HCT116 (cell line): ENCODE measurements at regions not wholly inside any gene's neighbourhood (a gene's known extent, or its start where the extent isn't known, plus 50 kb on each side); places are given as distances from the start of the nearest gene placed in this dataset.

Experiments
- ATAC-seq: fragments of 200-7000 bp; cut with Tn5 transposase; 2 replicates; pipeline ENCODE4 v1.9.1; 2020; ENCODE audit warnings: mild to moderate bottlenecking, moderate library complexity
- BruUV-seq: library from RNA; stranded (reverse); fragments of 400-500 nt; replicated peaks from 2 replicates; lab custom pipeline; 2021; lab: Mats Ljungman, UMichigan
- CTCF ChIA-PET: fragments of 300-600 bp; sonication (Branson Sonifier 250); formaldehyde crosslinking; loops from one replicate; lab custom pipeline; 2021; ENCODE audit warnings: antibody characterized with exemption; lab: Charles Lee
- POLR2A ChIA-PET: fragments of 300-600, 350-600 bp; sonication (Branson Sonifier 250); formaldehyde crosslinking; loops from one replicate; lab custom pipeline; 2021; ENCODE audit warnings: antibody characterized with exemption; lab: Charles Lee
- RAD21 ChIA-PET, 2 experiments: fragments of 300-600 bp; sonication (Branson Sonifier 250); formaldehyde crosslinking; loops; one replicate each; lab custom pipeline; 2023; ENCODE audit warnings: low total read pairs in 2 of 2; ENCODE audit not compliant: uncharacterized antibody in 2 of 2, unreplicated experiment in 2 of 2, low non-redundant PET in 1 of 2; lab: Charles Lee
- DNase-seq: peaks from one replicate; pipeline ENCODE4 v3.0.0-alpha.2; 2010; ENCODE audit warnings: low read depth, low spot score
- H2AFZ ChIP-seq: fragments of 200-600 bp; shearing (Covaris generic), sonication (generic); 2 replicates; pipeline ENCODE4 v1.6.1; 2017; ENCODE audit warnings: low read depth, mixed run types, mixed read lengths, antibody characterized with exemption, low read length; ENCODE audit not compliant: poor library complexity, severe bottlenecking
- H3K27ac ChIP-seq: 2 replicates; pipeline ENCODE4 v1.5.1; 2012; ENCODE audit warnings: low read depth, low read length
- H3K27me3 ChIP-seq: fragments of 200-600 bp; sonication (generic); 2 replicates; pipeline ENCODE4 v1.6.1; 2016; ENCODE audit warnings: mixed run types, low read length, mixed read lengths; ENCODE audit not compliant: insufficient read depth
- H3K36me3 ChIP-seq, 2 experiments: fragments of 200-500 bp in 1 of 2; fragments of 200-600 bp in 1 of 2; sonication (Bioruptor generic) in 1 of 2; sonication (generic) in 1 of 2; 2 replicates each; pipeline versions ENCODE4 v1.5.1 to v1.6.1; 2014 to 2016; ENCODE audit warnings: low read length in 2 of 2, inconsistent platforms in 1 of 2, mixed read lengths in 1 of 2, mixed run types in 1 of 2; ENCODE audit not compliant: insufficient read depth in 2 of 2, control insufficient read depth in 1 of 2
- H3K4me1 ChIP-seq, 2 experiments: fragments of 200-600 bp in 1 of 2; sonication (generic) in 1 of 2; 2 replicates each; pipeline versions ENCODE4 v1.5.1 to v1.6.1; 2012 to 2017; ENCODE audit warnings: low read length in 2 of 2, inconsistent platforms in 1 of 2, mild to moderate bottlenecking in 1 of 2, mixed read lengths in 1 of 2, mixed run types in 1 of 2, moderate library complexity in 1 of 2; ENCODE audit not compliant: insufficient read depth in 2 of 2, control insufficient read depth in 1 of 2
- H3K4me2 ChIP-seq: fragments of 200-600 bp; sonication (generic); 2 replicates; pipeline ENCODE4 v1.6.1; 2017; ENCODE audit warnings: mixed run types, low read length, mixed read lengths
- H3K4me3 ChIP-seq, 2 experiments: fragments of 200-600 bp in 1 of 2; sonication (generic) in 1 of 2; replicated peaks in 1 of 2; 2 replicates each; pipeline ENCODE4 v1.5.1; 2011 to 2016; ENCODE audit warnings: low read length in 2 of 2, control low read depth in 1 of 2, low read depth in 1 of 2, mild to moderate bottlenecking in 1 of 2, mixed read lengths in 1 of 2, mixed run types in 1 of 2
- H3K79me2 ChIP-seq: fragments of 200-600 bp; sonication (generic); 2 replicates; pipeline ENCODE4 v1.6.1; 2017; ENCODE audit warnings: mild to moderate bottlenecking, mixed run types, low read length, moderate library complexity, mixed read lengths; ENCODE audit not compliant: insufficient read depth
- H3K9ac ChIP-seq: fragments of 200-600 bp; sonication (generic); 2 replicates; pipeline ENCODE4 v1.6.1; 2016; ENCODE audit warnings: low read length, mixed read lengths
- H3K9me2 ChIP-seq: fragments of 200-600 bp; sonication (generic), shearing (Covaris generic); 2 replicates; pipeline ENCODE4 v1.6.1; 2017; ENCODE audit warnings: mixed run types, mild to moderate bottlenecking, moderate library complexity; ENCODE audit not compliant: insufficient read depth
- H3K9me3 ChIP-seq, 2 experiments: fragments of 200-500 bp in 1 of 2; fragments of 200-600 bp in 1 of 2; sonication (Bioruptor generic) in 1 of 2; sonication (generic) in 1 of 2; 2 replicates each; pipeline ENCODE4 v1.6.1; 2014 to 2017; ENCODE audit warnings: low read length in 2 of 2, mixed read lengths in 2 of 2, inconsistent platforms in 1 of 2, low read depth in 1 of 2, mild to moderate bottlenecking in 1 of 2, mixed run types in 1 of 2, moderate library complexity in 1 of 2; ENCODE audit not compliant: control insufficient read depth in 1 of 2, insufficient read depth in 1 of 2
- H4K20me1 ChIP-seq: fragments of 200-600 bp; sonication (generic), shearing (Covaris generic); 2 replicates; pipeline ENCODE4 v1.6.1; 2017; ENCODE audit warnings: mixed run types, mild to moderate bottlenecking, moderate library complexity; ENCODE audit not compliant: insufficient read depth
- REST ChIP-seq: IDR thresholded peaks from 2 replicates; pipeline ENCODE4 v1.6.1; 2012; ENCODE audit warnings: low read depth
- TCF7L2 ChIP-seq: IDR thresholded peaks from 2 replicates; pipeline ENCODE4 v1.7.0; 2011; ENCODE audit warnings: borderline replicate concordance, inconsistent platforms; ENCODE audit not compliant: insufficient read depth, insufficient read length; ENCODE audit errors: extremely low read depth
- intact Hi-C: fragments of 100-400 bp; cut with micrococcal nuclease; formaldehyde crosslinking; loops from 2 replicates; pipeline ENCODE4 v1.10.0; 2022

GRCh38 chr5:30102185-30102584 lies 1091.3 kb upstream of the CDH6 start:
- Histone ChIP-seq H4K20me1 (no peaks in the 10 kb centered on the region), H3K9ac (no peak overlapping the region), H3K9me3 (peaks cover 5 to 12% of the 10 kb centered on the region in 2 experiments; a peak in 2 of 4 replicates), H3K79me2 (no peaks in the 10 kb centered on the region), H3K4me3 (no peak overlapping the region), H2AFZ (no peak overlapping the region), H3K9me2 (no peaks in the 10 kb centered on the region), H3K27ac (no peak overlapping the region), H3K36me3 (no peaks in the 10 kb centered on the region), H3K4me1 (no peaks in the 10 kb centered on the region), H3K4me2 (no peak overlapping the region), H3K27me3 (no peaks in the 10 kb centered on the region)
- ATAC-seq (no peak), DNase-seq (no peak)
- BruUV-seq, result no TSS peak
- no peak for TF ChIP-seq REST
- ChIA-PET CTCF (no interaction called here), RAD21 (no interaction called here), POLR2A (no interaction called here)
- intact Hi-C loops, result no loop called here

GRCh38 chr5:30100929-30101328 lies 1092.6 kb upstream of the CDH6 start:
- H4K20me1 ChIP-seq, result no peaks in the 10 kb centered on the region
- DNase-seq, result no peak
- no peaks in the 10 kb centered on the region for H3K36me3 ChIP-seq
- CTCF ChIA-PET, result no interaction called here
- POLR2A ChIA-PET, result no interaction called here
- no peak overlapping the region for H3K4me3 ChIP-seq
- H3K27me3 ChIP-seq, result no peaks in the 10 kb centered on the region
- intact Hi-C loops, result no loop called here
- no peak overlapping the region for H3K9ac ChIP-seq
- no peaks in the 10 kb centered on the region for H3K4me1 ChIP-seq
- no peak for ATAC-seq
- no peak overlapping the region for H2AFZ ChIP-seq
- RAD21 ChIA-PET, result no interaction called here
- H3K27ac ChIP-seq, result no peak overlapping the region
- H3K9me3 ChIP-seq, result peaks cover 5% of the 10 kb centered on the region in 2 experiments; a peak in 2 of 4 replicates
- H3K9me2 ChIP-seq, result no peaks in the 10 kb centered on the region
- no peak overlapping the region for H3K4me2 ChIP-seq
- no peaks in the 10 kb centered on the region for H3K79me2 ChIP-seq
- BruUV-seq, result no TSS peak
- TF ChIP-seq TCF7L2, result no peak
